ENCODE measurements at regions not wholly inside any gene's neighbourhood (a gene's known extent, or its start where the extent isn't known, plus 50 kb on each side); places are given as distances from the start of the nearest gene placed in this dataset.

DNA sequence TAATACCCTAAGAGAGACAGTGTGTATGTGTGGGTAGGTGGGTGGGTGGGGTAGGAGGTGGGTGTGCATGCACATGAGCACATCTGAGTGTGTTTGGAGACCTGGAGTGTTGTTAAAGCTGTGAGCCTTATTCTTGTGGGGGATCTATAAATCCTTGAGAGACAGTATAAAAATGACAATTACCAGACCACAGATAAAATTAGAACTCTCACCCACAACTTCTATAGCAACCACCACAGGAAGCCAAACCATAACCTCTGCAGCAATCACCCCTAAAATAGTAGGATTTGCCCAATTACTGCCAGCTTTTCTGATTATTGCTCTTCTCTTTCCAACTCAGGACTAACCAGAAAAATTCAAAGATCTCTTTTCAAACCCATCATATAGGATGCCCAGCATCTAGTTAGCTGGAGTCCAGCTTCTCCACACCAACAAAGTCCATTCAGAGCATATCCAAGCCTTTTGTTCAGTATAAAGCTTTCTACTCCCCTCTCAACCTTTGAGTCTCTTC lies 93.4 kb upstream of the SLITRK1 start:
- Histone ChIP-seq H3K9me3 (ENCODE audit: control insufficient read depth in 2 of 2, low read length in 2 of 2) (no peaks in the 10 kb centered on the region), H3K9ac (ENCODE audit: low read length in 2 of 2) (no peak overlapping the region), H3K4me3 (ENCODE audit: low read length in 2 of 2) (no peak overlapping the region), H3K36me3 (ENCODE audit: control insufficient read depth in 2 of 2, insufficient read depth in 2 of 2, low read length in 2 of 2) (no peaks in the 10 kb centered on the region), H3K27ac (ENCODE audit: low read length) (no peak overlapping the region), H3K4me1 (ENCODE audit: control insufficient read depth, insufficient read depth, low read length) (no peaks in the 10 kb centered on the region), H3K27me3 (ENCODE audit: control insufficient read depth in 1 of 2, insufficient read depth in 2 of 2, low read length in 2 of 2) (no peaks in the 10 kb centered on the region)

GRCh38 chr13:83958531-83958930 lies 76.3 kb upstream of the SLITRK1 start:
- Histone ChIP-seq H3K27me3 (ENCODE audit: control insufficient read depth in 1 of 2, insufficient read depth in 2 of 2, low read length in 2 of 2) (no peaks in the 10 kb centered on the region), H3K9me3 (ENCODE audit: control insufficient read depth in 2 of 2, low read length in 2 of 2) (peaks cover 0 to 2% of the 10 kb centered on the region in 2 donors), H3K27ac (ENCODE audit: low read length) (no peak overlapping the region), H3K4me3 (ENCODE audit: low read length in 2 of 2) (no peak overlapping the region), H3K36me3 (ENCODE audit: control insufficient read depth in 2 of 2, insufficient read depth in 2 of 2, low read length in 2 of 2) (no peaks in the 10 kb centered on the region), H3K4me1 (ENCODE audit: control insufficient read depth, insufficient read depth, low read length) (no peaks in the 10 kb centered on the region), H3K9ac (ENCODE audit: low read length in 2 of 2) (no peak overlapping the region)

DNA sequence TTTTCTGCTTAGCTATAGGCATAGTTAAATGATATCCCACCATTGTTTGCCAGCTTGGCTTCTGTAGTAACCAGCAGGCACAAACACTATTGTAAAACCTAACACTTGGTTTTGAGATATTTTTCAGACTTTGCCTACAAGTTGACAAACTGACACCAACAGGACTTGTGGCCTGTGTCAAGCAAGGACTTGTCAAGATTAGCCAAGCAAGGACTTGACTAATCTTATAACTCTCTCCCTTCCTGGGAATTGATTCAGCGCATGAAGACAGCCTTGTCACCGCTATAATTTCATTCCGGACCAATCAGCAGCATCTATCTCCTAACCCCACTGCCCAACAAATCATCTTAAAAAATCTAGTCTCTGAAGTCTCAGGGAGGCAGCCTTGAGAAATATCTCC lies 72.7 kb upstream of the SLITRK1 start:
- Histone ChIP-seq H3K9me3 (ENCODE audit: control insufficient read depth in 2 of 2, low read length in 2 of 2) (no peaks in the 10 kb centered on the region), H3K27me3 (ENCODE audit: control insufficient read depth in 1 of 2, insufficient read depth in 2 of 2, low read length in 2 of 2) (no peaks in the 10 kb centered on the region), H3K36me3 (ENCODE audit: control insufficient read depth in 2 of 2, insufficient read depth in 2 of 2, low read length in 2 of 2) (no peaks in the 10 kb centered on the region), H3K9ac (ENCODE audit: low read length in 2 of 2) (no peak overlapping the region), H3K27ac (ENCODE audit: low read length) (no peak overlapping the region), H3K4me1 (ENCODE audit: control insufficient read depth, insufficient read depth, low read length) (no peaks in the 10 kb centered on the region), H3K4me3 (ENCODE audit: low read length in 2 of 2) (no peak overlapping the region)

- no peak overlapping the region for H3K9ac ChIP-seq (ENCODE audit: low read length in 2 of 2)
- no peaks in the 10 kb centered on the region for H3K27me3 ChIP-seq (ENCODE audit: control insufficient read depth in 1 of 2, insufficient read depth in 2 of 2, low read length in 2 of 2)
- H3K27ac ChIP-seq (ENCODE audit: low read length), result no peak overlapping the region
- no peaks in the 10 kb centered on the region for H3K36me3 ChIP-seq (ENCODE audit: control insufficient read depth in 2 of 2, insufficient read depth in 2 of 2, low read length in 2 of 2)
- no peak overlapping the region for H3K4me3 ChIP-seq (ENCODE audit: low read length in 2 of 2)
- H3K9me3 ChIP-seq (ENCODE audit: control insufficient read depth in 2 of 2, low read length in 2 of 2), result no peaks in the 10 kb centered on the region
- no peaks in the 10 kb centered on the region for H3K4me1 ChIP-seq (ENCODE audit: control insufficient read depth, insufficient read depth, low read length)
Measured at GRCh38 chr13:83953916-83954315, 71.6 kb upstream of the SLITRK1 start.

- H3K9me3 ChIP-seq (ENCODE audit: control insufficient read depth in 2 of 2, low read length in 2 of 2), result no peaks in the 10 kb centered on the region
- H3K9ac ChIP-seq (ENCODE audit: low read length in 2 of 2), result no peak overlapping the region
- no peaks in the 10 kb centered on the region for H3K4me1 ChIP-seq (ENCODE audit: control insufficient read depth, insufficient read depth, low read length)
- H3K27me3 ChIP-seq (ENCODE audit: control insufficient read depth in 1 of 2, insufficient read depth in 2 of 2, low read length in 2 of 2), result no peaks in the 10 kb centered on the region
- no peaks in the 10 kb centered on the region for H3K36me3 ChIP-seq (ENCODE audit: control insufficient read depth in 2 of 2, insufficient read depth in 2 of 2, low read length in 2 of 2)
- no peak overlapping the region for H3K4me3 ChIP-seq (ENCODE audit: low read length in 2 of 2)
- no peak overlapping the region for H3K27ac ChIP-seq (ENCODE audit: low read length)
Measured at GRCh38 chr13:83950293-83950692, 68.0 kb upstream of the SLITRK1 start.

DNA sequence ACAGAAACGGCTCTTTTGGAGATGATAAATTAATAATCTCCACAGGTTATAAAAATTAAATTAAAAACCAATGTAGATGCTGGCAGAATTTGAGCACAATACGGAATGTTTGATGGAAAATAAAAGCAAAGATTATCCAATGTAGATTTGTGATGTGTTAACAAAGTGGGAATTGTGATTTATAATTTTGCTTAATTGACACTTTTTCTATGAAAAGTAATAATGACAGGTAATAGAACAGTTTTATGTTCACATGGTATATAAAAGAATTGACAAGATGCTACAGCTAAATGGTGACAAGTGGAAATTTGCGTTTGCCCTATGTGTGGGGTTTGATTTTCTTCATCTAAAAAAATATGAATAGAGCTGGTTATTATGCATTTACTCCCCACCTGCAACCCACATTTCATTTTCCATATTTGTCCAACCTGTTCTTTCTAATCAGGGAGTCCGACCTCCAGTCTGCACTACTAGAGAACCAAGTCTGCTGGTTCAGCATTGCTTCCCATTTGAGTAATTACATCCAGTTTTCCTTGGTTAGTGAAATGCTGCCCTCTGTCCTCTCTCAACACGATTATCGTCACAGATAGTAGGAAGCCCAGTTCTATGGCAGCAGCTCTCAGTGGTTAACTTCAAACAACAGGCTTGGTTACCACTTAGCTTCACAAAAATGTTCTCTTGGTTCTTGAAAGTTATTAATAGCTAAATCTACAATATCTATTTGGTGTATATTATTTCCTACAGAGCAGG lies 61.4 kb upstream of the SLITRK1 start:
- H3K27ac ChIP-seq (ENCODE audit: low read length), result no peak overlapping the region
- H3K36me3 ChIP-seq (ENCODE audit: control insufficient read depth in 2 of 2, insufficient read depth in 2 of 2, low read length in 2 of 2), result no peaks in the 10 kb centered on the region
- no peaks in the 10 kb centered on the region for H3K4me1 ChIP-seq (ENCODE audit: control insufficient read depth, insufficient read depth, low read length)
- no peaks in the 10 kb centered on the region for H3K27me3 ChIP-seq (ENCODE audit: control insufficient read depth in 1 of 2, insufficient read depth in 2 of 2, low read length in 2 of 2)
- H3K9me3 ChIP-seq (ENCODE audit: control insufficient read depth in 2 of 2, low read length in 2 of 2), result no peaks in the 10 kb centered on the region
- H3K4me3 ChIP-seq (ENCODE audit: low read length in 2 of 2), result no peak overlapping the region
- H3K9ac ChIP-seq (ENCODE audit: low read length in 2 of 2), result no peak overlapping the region

DNA sequence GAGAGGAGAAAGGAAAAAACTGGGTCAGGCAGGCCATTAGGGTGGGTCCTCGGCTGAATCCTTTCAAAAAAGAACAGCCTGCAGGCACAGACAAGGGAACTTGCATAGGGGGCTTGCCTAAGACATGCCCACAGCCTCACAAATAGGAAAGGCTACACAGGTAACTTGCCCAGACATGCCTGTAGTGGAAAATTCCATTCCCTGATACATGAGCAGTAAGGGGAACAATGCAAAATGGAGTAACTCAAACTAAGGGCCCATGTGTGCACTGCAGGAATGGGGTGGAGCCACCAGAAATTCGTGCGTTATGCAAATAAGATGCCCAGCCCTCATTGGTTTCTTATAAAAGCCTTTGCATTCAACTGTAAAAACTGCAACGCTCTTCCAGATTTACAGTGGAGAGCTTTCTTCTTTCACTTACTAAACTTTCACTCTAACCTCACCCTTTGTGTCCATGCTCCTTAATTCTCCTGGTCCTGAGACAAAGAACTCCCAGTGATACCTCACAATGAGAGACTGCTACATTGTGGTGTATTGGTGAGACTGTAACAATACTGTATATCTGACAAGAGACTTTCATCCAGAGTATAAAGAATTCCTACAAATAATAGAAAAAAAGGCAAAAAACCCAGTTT lies 59.5 kb upstream of the SLITRK1 start:
- H3K4me3 ChIP-seq (ENCODE audit: low read length in 2 of 2), result no peak overlapping the region
- no peaks in the 10 kb centered on the region for H3K4me1 ChIP-seq (ENCODE audit: control insufficient read depth, insufficient read depth, low read length)
- H3K27me3 ChIP-seq (ENCODE audit: control insufficient read depth in 1 of 2, insufficient read depth in 2 of 2, low read length in 2 of 2), result no peaks in the 10 kb centered on the region
- no peak overlapping the region for H3K9ac ChIP-seq (ENCODE audit: low read length in 2 of 2)
- H3K9me3 ChIP-seq (ENCODE audit: control insufficient read depth in 2 of 2, low read length in 2 of 2), result no peaks in the 10 kb centered on the region
- H3K27ac ChIP-seq (ENCODE audit: low read length), result no peak overlapping the region
- H3K36me3 ChIP-seq (ENCODE audit: control insufficient read depth in 2 of 2, insufficient read depth in 2 of 2, low read length in 2 of 2), result no peaks in the 10 kb centered on the region

DNA sequence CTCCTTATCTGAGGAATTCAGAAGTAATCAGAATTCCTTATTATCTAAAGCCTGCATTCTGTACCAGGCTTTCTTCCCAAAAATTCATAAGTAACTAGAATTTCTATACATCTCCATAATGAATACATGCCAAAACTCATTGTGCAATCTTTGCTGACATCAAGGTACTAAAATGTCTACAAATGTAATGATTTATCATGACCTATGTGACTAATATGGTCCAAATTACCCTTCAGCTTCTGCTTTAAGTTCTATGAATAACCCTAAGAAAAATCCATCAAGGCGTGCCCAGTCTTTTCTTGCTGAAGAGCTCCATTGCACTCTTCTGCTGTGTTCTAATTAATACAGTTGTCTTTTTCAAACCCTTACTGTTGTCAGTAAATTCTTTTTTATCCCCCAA lies 58.5 kb upstream of the SLITRK1 start:
- no peaks in the 10 kb centered on the region for H3K4me1 ChIP-seq (ENCODE audit: control insufficient read depth, insufficient read depth, low read length)
- H3K27ac ChIP-seq (ENCODE audit: low read length), result no peak overlapping the region
- H3K9ac ChIP-seq (ENCODE audit: low read length in 2 of 2), result no peak overlapping the region
- H3K4me3 ChIP-seq (ENCODE audit: low read length in 2 of 2), result no peak overlapping the region
- no peaks in the 10 kb centered on the region for H3K9me3 ChIP-seq (ENCODE audit: control insufficient read depth in 2 of 2, low read length in 2 of 2)
- no peaks in the 10 kb centered on the region for H3K27me3 ChIP-seq (ENCODE audit: control insufficient read depth in 1 of 2, insufficient read depth in 2 of 2, low read length in 2 of 2)
- H3K36me3 ChIP-seq (ENCODE audit: control insufficient read depth in 2 of 2, insufficient read depth in 2 of 2, low read length in 2 of 2), result no peaks in the 10 kb centered on the region

DNA sequence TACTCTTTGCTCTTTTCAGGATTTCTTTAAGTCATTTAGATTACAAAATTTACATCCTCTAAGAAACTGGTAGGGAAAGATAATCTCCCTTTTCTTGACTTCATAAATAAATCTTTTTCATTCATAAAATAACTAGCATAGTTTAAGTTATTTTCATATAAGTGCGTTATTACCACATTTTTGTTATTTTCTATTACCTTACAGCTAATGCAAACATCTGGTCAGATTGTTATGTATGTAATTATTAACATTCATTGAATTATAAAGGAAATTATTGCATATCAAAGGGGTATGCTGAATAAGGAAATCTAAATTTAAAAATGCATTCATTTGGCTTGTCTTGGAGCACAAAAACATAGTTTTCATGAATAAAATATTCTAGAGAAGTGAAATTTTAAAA lies 55.3 kb upstream of the SLITRK1 start:
- H3K4me3 ChIP-seq (ENCODE audit: low read length in 2 of 2), result no peak overlapping the region

DNA sequence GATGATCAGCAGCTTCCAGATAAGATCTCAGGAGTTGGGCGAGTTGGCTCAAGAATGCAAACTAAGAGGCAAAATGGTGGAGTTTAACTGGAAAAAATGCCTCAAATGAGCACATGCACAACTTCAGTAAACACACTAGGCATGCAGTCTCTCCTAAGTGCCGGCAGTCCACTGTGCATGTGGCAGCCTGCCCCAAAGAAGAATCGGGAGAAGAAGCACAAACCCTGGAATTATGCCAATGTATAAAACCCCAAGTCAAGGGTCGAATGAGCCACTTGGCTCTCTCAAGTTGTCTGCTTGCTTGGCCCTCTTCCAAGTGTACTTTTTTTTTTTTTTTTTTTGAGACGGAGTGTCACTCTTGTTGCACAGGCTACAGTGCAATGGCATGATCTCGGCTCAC lies 53.3 kb upstream of the SLITRK1 start:
- H3K36me3 ChIP-seq (ENCODE audit: control insufficient read depth in 2 of 2, insufficient read depth in 2 of 2, low read length in 2 of 2), result no peaks in the 10 kb centered on the region
- no peaks in the 10 kb centered on the region for H3K9me3 ChIP-seq (ENCODE audit: control insufficient read depth in 2 of 2, low read length in 2 of 2)
- H3K4me3 ChIP-seq (ENCODE audit: low read length in 2 of 2), result no peak overlapping the region
- H3K9ac ChIP-seq (ENCODE audit: low read length in 2 of 2), result no peak overlapping the region
- H3K27ac ChIP-seq (ENCODE audit: low read length), result no peak overlapping the region
- no peaks in the 10 kb centered on the region for H3K27me3 ChIP-seq (ENCODE audit: control insufficient read depth in 1 of 2, insufficient read depth in 2 of 2, low read length in 2 of 2)
- no peaks in the 10 kb centered on the region for H3K4me1 ChIP-seq (ENCODE audit: control insufficient read depth, insufficient read depth, low read length)

More for the DNA sequence above, 55.3 kb upstream of the SLITRK1 start:
- H3K4me1 ChIP-seq (ENCODE audit: control insufficient read depth, insufficient read depth, low read length), result no peaks in the 10 kb centered on the region
- H3K36me3 ChIP-seq (ENCODE audit: control insufficient read depth in 2 of 2, insufficient read depth in 2 of 2, low read length in 2 of 2), result no peaks in the 10 kb centered on the region
- no peaks in the 10 kb centered on the region for H3K9me3 ChIP-seq (ENCODE audit: control insufficient read depth in 2 of 2, low read length in 2 of 2)
- no peak overlapping the region for H3K9ac ChIP-seq (ENCODE audit: low read length in 2 of 2)
- H3K27ac ChIP-seq (ENCODE audit: low read length), result no peak overlapping the region
- H3K27me3 ChIP-seq (ENCODE audit: control insufficient read depth in 1 of 2, insufficient read depth in 2 of 2, low read length in 2 of 2), result no peaks in the 10 kb centered on the region

All from stomach smooth muscle (tissue), 2 donors.